Esophagus squamous epithelium (tissue), 5 donors: ENCODE measurements at regions not wholly inside any gene's neighbourhood (a gene's known extent, or its start where the extent isn't known, plus 50 kb on each side); places are given as distances from the start of the nearest gene placed in this dataset.
"Not testable (repeated sequence)": the region's sequence is repeated elsewhere in the genome, so short reads cannot be mapped to it uniquely, and the experiment has no call there.

Experiments
- DNase-seq: peaks from one replicate; lab custom pipeline; 2025; lab: John Stamatoyannopoulos, UW
- H3K27ac ChIP-seq, 4 donors: fragments of 200-600 bp; sonication (generic); one replicate each; pipeline ENCODE4 v1.5.1; 2016 to 2019; ENCODE audit warnings: mild to moderate bottlenecking in 1 of 4
- H3K27me3 ChIP-seq, 4 donors: fragments of 200-600 bp; sonication (generic); 1 replicate in 3 of 4; 2 replicates in 1 of 4; pipeline versions ENCODE4 v1.5.1 to v1.6.0; 2017 to 2021; ENCODE audit warnings: antibody characterized with exemption in 1 of 4
- H3K36me3 ChIP-seq, 3 donors: fragments of 200-600 bp; sonication (generic); one replicate each; pipeline ENCODE4 v1.5.1; 2016 to 2019
- H3K4me1 ChIP-seq, 3 donors: fragments of 200-600 bp; sonication (generic); one replicate each; pipeline ENCODE4 v1.5.1; 2017 to 2019
- H3K4me3 ChIP-seq, 4 donors: fragments of 200-600 bp; sonication (generic); 1 replicate in 3 of 4; 2 replicates in 1 of 4; pipeline ENCODE4 v1.5.1; 2016 to 2019; ENCODE audit warnings: mild to moderate bottlenecking in 2 of 4, moderate library complexity in 1 of 4
- H3K9me3 ChIP-seq, 3 donors: fragments of 200-600 bp; sonication (generic); one replicate each; pipeline ENCODE4 v1.5.1; 2016 to 2019
- CTCF ChIP-seq, 6 experiments: fragments of 450-650 bp in 4 of 6; fragments of 200-600 bp in 2 of 6; sonication (generic) in 2 of 6; IDR thresholded peaks; one replicate each; pipeline ENCODE4 v1.5.1; 2016 to 2019; ENCODE audit warnings: antibody characterized with exemption in 6 of 6, mild to moderate bottlenecking in 4 of 6, moderate library complexity in 4 of 6
- POLR2A ChIP-seq, 4 donors: fragments of 450-650 bp; IDR thresholded peaks; one replicate each; pipeline ENCODE4 v1.6.1; 2017; ENCODE audit warnings: antibody characterized with exemption in 4 of 4, mild to moderate bottlenecking in 4 of 4, moderate library complexity in 3 of 4
- WGBS, 2 donors: methylation state at CpG; one replicate each; pipeline ENCODE4 v1.1.5; 2018; 5-methylcytosine and 5-hydroxymethylcytosine counted together
- intact Hi-C: fragments of 100-400 bp; cut with DNase I; formaldehyde crosslinking; loops from one replicate; pipeline ENCODE4 v1.15.0; 2022
- donor health status: DM: yes; HTN: yes; CAD: no.

- no peak for TF ChIP-seq POLR2A (IDR thresholded peaks at IDR 0.05)
- no peak for TF ChIP-seq CTCF (IDR thresholded peaks at IDR 0.05)
- Histone ChIP-seq H3K27ac (no peak overlapping the region), H3K27me3 (no peaks in the 10 kb centered on the region), H3K4me3 (no peak overlapping the region), H3K4me1 (no peaks in the 10 kb centered on the region), H3K9me3 (no peaks in the 10 kb centered on the region), H3K36me3 (no peaks in the 10 kb centered on the region)
- intact Hi-C loops = no loop called here
- no peak for DNase-seq
- WGBS, 2 donors = 63 to 68% methylated on average over 4 of the region's 4 CpGs
Observed at GRCh38 chr7:52735656-52736055, 299.8 kb upstream of the POM121L12 start.

- intact Hi-C loops, H3K4me1 ChIP-seq, DNase-seq, H3K27ac ChIP-seq, H3K9me3 ChIP-seq, H3K27me3 ChIP-seq, H3K4me3 ChIP-seq, H3K36me3 ChIP-seq: not testable (repeated sequence)
- 46 to 58% methylated on average over 5 of the region's 5 CpGs for WGBS, 2 donors
Observed at GRCh38 chr7:52728683-52729082, 306.8 kb upstream of the POM121L12 start.

- 36 to 49% methylated on average over 2 of the region's 2 CpGs for WGBS, 2 donors
- no peaks in the 10 kb centered on the region for H3K36me3 ChIP-seq
- DNase-seq = no peak
Observed at GRCh38 chr7:52727632-52728031, 307.8 kb upstream of the POM121L12 start.

GRCh38 chr7:52726986-52727385 lies 308.4 kb upstream of the POM121L12 start:
- intact Hi-C loops = no loop called here

More at GRCh38 chr7:52727632-52728031, 307.8 kb upstream of the POM121L12 start:
- TF ChIP-seq POLR2A (IDR thresholded peaks at IDR 0.05) (no peak), CTCF (IDR thresholded peaks at IDR 0.05) (no peak)
- intact Hi-C loops = no loop called here
- Histone ChIP-seq H3K27ac (no peak overlapping the region), H3K4me3 (no peak overlapping the region), H3K27me3 (no peaks in the 10 kb centered on the region), H3K4me1 (no peaks in the 10 kb centered on the region), H3K9me3 (no peaks in the 10 kb centered on the region)

GRCh38 chr7:52726493-52726892 lies 308.9 kb upstream of the POM121L12 start:
- Histone ChIP-seq H3K4me1 (no peaks in the 10 kb centered on the region), H3K27ac (no peak overlapping the region), H3K27me3 (no peaks in the 10 kb centered on the region), H3K4me3 (no peak overlapping the region), H3K36me3 (no peaks in the 10 kb centered on the region), H3K9me3 (no peaks in the 10 kb centered on the region)
- 71 to 80% methylated on average over 3 of the region's 3 CpGs for WGBS, 2 donors
- DNase-seq = no peak
- TF ChIP-seq POLR2A (IDR thresholded peaks at IDR 0.05) = no peak
- TF ChIP-seq CTCF (IDR thresholded peaks at IDR 0.05) = no peak
- intact Hi-C loops = no loop called here

More at GRCh38 chr7:52726986-52727385, 308.4 kb upstream of the POM121L12 start:
- Histone ChIP-seq H3K27me3 (no peaks in the 10 kb centered on the region), H3K4me1 (no peaks in the 10 kb centered on the region), H3K27ac (no peak overlapping the region), H3K4me3 (no peak overlapping the region), H3K9me3 (no peaks in the 10 kb centered on the region), H3K36me3 (no peaks in the 10 kb centered on the region)
- no peak for TF ChIP-seq CTCF (IDR thresholded peaks at IDR 0.05)
- TF ChIP-seq POLR2A (IDR thresholded peaks at IDR 0.05) = no peak
- no peak for DNase-seq
- 31 to 54% methylated on average over 2 of the region's 2 CpGs for WGBS, 2 donors

GRCh38 chr7:52723606-52724005 lies 311.8 kb upstream of the POM121L12 start:
- DNase-seq = no peak
- Histone ChIP-seq H3K9me3 (no peaks in the 10 kb centered on the region), H3K27me3 (no peaks in the 10 kb centered on the region), H3K4me3 (no peak overlapping the region), H3K4me1 (no peaks in the 10 kb centered on the region), H3K36me3 (no peaks in the 10 kb centered on the region), H3K27ac (no peak overlapping the region)
- 54 to 58% methylated on average over 5 of the region's 5 CpGs for WGBS, 2 donors
- TF ChIP-seq CTCF (IDR thresholded peaks at IDR 0.05) = no peak
- no peak for TF ChIP-seq POLR2A (IDR thresholded peaks at IDR 0.05)
- intact Hi-C loops = no loop called here
